22Rv1 (cell line): ENCODE measurements at regions not wholly inside any gene's neighbourhood (a gene's known extent, or its start where the extent isn't known, plus 50 kb on each side); places are given as distances from the start of the nearest gene placed in this dataset.

ENCODE experiments used
- CTCF ChIP-seq: fragments of 450-650 bp; IDR thresholded peaks from 2 replicates; pipeline ENCODE4 v1.5.1; 2017; ENCODE audit warnings: mild to moderate bottlenecking
- ZFX ChIP-seq: fragments of 450-650 bp; IDR thresholded peaks from 2 replicates; pipeline ENCODE4 v1.6.1; 2017; ENCODE audit warnings: antibody characterized with exemption, borderline replicate concordance

GRCh38 chr9:7534211-7534935 is 265.2 kb downstream of the DMAC1 start:
- TF ChIP-seq ZFX (no peak), CTCF (no peak)
